Progenitor cell of endocrine pancreas (in vitro differentiated cells): ENCODE measurements at regions not wholly inside any gene's neighbourhood (a gene's known extent, or its start where the extent isn't known, plus 50 kb on each side); places are given as distances from the start of the nearest gene placed in this dataset.
A peak's percentile ranks its signal among the peaks of the same experiment; 100 is the strongest.

Experiments used
- DNase-seq: peaks from one replicate; pipeline ENCODE4 v3.0.0; 2021; ENCODE audit warnings: low spot score; ENCODE audit not compliant: unreplicated experiment
- H3K27ac Mint-ChIP-seq: 2 replicates; pipeline ENCODE4 v1.8.0; 2021; ENCODE audit warnings: mild to moderate bottlenecking, moderate library complexity, mixed read lengths
- H3K27me3 Mint-ChIP-seq: 2 replicates; pipeline ENCODE4 v1.8.0; 2021; ENCODE audit warnings: mixed read lengths
- H3K36me3 Mint-ChIP-seq: 2 replicates; pipeline ENCODE4 v1.8.0; 2022; ENCODE audit warnings: mixed read lengths; ENCODE audit not compliant: insufficient read depth
- H3K4me1 Mint-ChIP-seq: 2 replicates; pipeline ENCODE4 v1.8.0; 2021; ENCODE audit warnings: low read depth, mixed read lengths
- H3K4me3 Mint-ChIP-seq: 2 replicates; pipeline ENCODE4 v1.8.0; 2021; ENCODE audit warnings: low read depth, mild to moderate bottlenecking, moderate library complexity, mixed read lengths
- H3K9me3 Mint-ChIP-seq: 2 replicates; pipeline ENCODE4 v1.8.0; 2021; ENCODE audit warnings: low read depth, mixed read lengths
- TF ChIP-seq, protein P1 (sequence below): fragments of 200-600 bp; sonication (generic); IDR thresholded peaks from one replicate; pipeline ENCODE4 v1.5.0; 2021; ENCODE audit warnings: antibody characterized with exemption, mild to moderate bottlenecking; ENCODE audit not compliant: unreplicated experiment

DNA sequence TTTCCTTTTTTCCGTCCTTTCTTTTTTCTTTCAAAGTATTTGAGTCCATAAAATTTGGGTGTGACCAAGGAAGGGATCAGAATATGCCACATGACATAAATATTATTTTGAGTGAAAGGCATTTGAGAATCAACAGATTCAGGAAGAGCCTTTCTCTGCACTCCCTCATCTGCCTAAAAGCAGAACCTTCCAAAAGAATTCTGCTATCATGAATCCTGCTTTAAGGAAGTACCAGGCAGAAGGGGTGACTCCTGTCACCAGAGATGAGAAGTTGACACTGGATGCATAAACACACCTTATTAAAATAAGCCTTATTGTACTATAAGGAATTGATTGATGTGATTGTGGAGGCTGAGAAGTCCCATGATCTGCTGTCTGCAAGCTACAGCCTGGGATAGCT lies 196.7 kb downstream of the SREK1 start:
- Mint-ChIP-seq H3K4me1 (peaks cover 48% of the 10 kb centered on the region), H3K27me3 (no peaks in the 10 kb centered on the region), H3K36me3 (peaks cover 9% of the 10 kb centered on the region), H3K9me3 (peaks cover 18% of the 10 kb centered on the region), H3K27ac (peak overlapping the region; percentile 33), H3K4me3 (no peak overlapping the region)
- no peak for DNase-seq
- TF ChIP-seq, protein P1, sequence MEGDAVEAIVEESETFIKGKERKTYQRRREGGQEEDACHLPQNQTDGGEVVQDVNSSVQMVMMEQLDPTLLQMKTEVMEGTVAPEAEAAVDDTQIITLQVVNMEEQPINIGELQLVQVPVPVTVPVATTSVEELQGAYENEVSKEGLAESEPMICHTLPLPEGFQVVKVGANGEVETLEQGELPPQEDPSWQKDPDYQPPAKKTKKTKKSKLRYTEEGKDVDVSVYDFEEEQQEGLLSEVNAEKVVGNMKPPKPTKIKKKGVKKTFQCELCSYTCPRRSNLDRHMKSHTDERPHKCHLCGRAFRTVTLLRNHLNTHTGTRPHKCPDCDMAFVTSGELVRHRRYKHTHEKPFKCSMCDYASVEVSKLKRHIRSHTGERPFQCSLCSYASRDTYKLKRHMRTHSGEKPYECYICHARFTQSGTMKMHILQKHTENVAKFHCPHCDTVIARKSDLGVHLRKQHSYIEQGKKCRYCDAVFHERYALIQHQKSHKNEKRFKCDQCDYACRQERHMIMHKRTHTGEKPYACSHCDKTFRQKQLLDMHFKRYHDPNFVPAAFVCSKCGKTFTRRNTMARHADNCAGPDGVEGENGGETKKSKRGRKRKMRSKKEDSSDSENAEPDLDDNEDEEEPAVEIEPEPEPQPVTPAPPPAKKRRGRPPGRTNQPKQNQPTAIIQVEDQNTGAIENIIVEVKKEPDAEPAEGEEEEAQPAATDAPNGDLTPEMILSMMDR: no peak

DNA sequence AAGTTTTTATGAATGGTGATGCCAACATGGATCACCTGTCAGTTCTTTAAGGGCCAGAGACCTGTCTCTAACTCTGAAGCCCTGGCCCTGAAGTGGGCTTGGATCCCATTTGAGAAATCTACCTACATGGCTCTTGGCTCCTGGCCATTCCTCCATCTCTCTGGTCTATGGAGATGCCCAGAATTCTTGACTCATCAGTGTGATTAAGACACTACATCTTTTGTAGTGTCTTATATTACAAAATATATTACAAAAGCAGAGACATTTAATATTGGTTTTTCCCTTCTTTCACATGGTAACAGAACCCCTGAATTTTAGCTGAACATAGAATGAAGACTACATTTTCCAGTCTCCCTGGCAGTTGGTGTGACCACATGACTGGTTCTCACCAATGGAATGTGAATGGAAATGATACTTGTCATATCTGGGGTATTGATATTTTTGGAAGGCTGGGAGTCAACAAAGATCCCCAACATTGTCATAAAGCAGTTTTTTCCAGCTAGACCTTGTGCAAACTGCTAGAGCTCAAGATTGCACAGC lies 198.3 kb downstream of the SREK1 start:
- no peaks in the 10 kb centered on the region for H3K27me3 Mint-ChIP-seq
- TF ChIP-seq, protein P1: no peak
- H3K4me3 Mint-ChIP-seq: no peak overlapping the region
- DNase-seq: no peak
- H3K36me3 Mint-ChIP-seq: peaks cover 9% of the 10 kb centered on the region
- peaks cover 21% of the 10 kb centered on the region for H3K9me3 Mint-ChIP-seq
- peak overlapping the region; percentile 94 for H3K27ac Mint-ChIP-seq
- peaks cover 42% of the 10 kb centered on the region for H3K4me1 Mint-ChIP-seq

DNA sequence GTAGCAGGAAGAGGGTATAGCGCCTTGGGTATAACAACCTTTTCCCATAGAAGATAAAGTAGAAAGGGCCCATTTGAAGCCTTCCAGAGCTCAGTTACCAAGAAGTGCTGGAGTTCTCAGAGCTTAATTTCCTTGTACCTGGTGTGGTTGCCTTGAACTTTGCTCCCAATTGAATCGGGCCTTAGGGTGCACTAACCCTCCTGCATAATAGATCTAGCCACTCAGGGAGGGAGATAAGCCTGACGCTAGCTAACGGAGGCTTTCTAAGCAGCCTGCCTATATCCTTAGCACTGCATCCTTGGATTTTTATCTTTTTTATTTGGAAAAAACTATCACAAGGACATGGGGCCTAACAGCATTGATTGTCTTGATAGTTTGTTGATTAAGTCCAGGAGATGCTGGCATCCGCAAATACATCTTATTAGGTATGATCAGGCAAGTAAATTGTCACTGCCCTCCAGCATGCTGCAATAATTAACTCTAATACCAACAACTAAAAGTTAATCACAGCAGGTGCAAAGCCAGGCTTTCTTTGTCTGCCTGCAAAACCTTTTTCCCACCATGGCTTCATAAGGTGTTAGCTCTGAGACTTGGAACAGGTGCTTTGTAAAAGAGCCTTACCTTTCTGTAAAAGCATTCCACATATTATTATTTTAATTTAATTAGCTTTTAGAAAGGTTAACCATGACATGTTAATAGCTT lies 199.4 kb downstream of the SREK1 start:
- TF ChIP-seq, protein P1: no peak
- Mint-ChIP-seq H3K27ac (peak overlapping the region; percentile 94), H3K27me3 (no peaks in the 10 kb centered on the region), H3K36me3 (peaks cover 9% of the 10 kb centered on the region), H3K4me1 (peaks cover 32% of the 10 kb centered on the region), H3K9me3 (peaks cover 21% of the 10 kb centered on the region), H3K4me3 (no peak overlapping the region)
- no peak for DNase-seq

DNA sequence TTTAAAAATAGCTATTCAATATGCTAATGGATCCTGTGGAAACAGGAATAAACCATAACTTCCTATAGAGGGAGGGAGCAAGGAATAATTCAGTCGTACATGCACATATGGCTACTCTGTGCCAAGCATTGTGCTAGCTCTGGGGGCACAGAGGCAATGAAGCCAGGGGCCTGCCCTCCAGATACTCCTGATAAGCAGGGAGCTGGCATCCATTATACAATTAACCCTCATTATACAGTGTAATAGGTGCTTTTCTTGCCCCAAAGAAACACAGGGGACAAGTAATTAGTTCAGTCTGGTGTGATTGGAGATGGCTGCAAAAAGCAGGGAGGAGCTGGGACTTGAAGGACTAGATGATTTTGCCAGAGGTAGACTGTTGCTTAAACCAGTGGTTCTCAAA lies 200.4 kb downstream of the SREK1 start:
- Mint-ChIP-seq H3K36me3 (peaks cover 9% of the 10 kb centered on the region), H3K9me3 (peaks cover 17% of the 10 kb centered on the region), H3K27me3 (no peaks in the 10 kb centered on the region), H3K27ac (peak overlapping the region; percentile 93), H3K4me1 (peaks cover 29% of the 10 kb centered on the region), H3K4me3 (no peak overlapping the region)
- no peak for DNase-seq
- TF ChIP-seq, protein P1: no peak

DNA sequence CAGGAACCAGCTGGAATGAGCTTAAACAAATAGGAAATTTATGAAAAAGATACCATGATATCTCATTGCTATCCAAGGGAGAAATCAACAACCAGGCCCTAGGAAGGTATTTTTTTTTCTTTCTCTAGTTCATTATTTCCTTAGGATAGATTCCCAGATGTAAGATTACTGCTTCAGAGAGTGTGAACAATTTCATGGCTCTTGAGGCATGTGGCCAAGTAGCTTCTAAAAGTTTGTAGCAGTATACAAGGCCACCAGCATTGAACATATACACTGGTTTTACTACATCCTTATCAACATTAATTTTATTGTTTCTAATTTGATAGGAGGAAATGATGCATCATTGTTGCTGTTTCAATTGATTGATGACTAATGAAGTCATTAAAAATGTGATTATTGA lies 201.2 kb downstream of the SREK1 start:
- H3K9me3 Mint-ChIP-seq: peaks cover 17% of the 10 kb centered on the region
- H3K4me3 Mint-ChIP-seq: no peak overlapping the region
- no peak for DNase-seq
- H3K27me3 Mint-ChIP-seq: no peaks in the 10 kb centered on the region
- peaks cover 36% of the 10 kb centered on the region for H3K4me1 Mint-ChIP-seq
- TF ChIP-seq, protein P1: no peak
- peaks cover 9% of the 10 kb centered on the region for H3K36me3 Mint-ChIP-seq
- no peak overlapping the region for H3K27ac Mint-ChIP-seq
